OCI-LY3 (cell line): ENCODE measurements at regions not wholly inside any gene's neighbourhood (a gene's known extent, or its start where the extent isn't known, plus 50 kb on each side); places are given as distances from the start of the nearest gene placed in this dataset.
"Not testable (repeated sequence)": the region's sequence is repeated elsewhere in the genome, so short reads cannot be mapped to it uniquely, and the experiment has no call there.

Source experiments
- CTCF ChIP-seq: fragments of 200-600, 300-600 bp; sonication (generic); IDR thresholded peaks from 2 replicates; pipeline ENCODE4 v1.5.1; 2014; ENCODE audit warnings: antibody characterized with exemption, low read length, low read depth
- EZH2phosphoT487 ChIP-seq: fragments of 200-600 bp; shearing (Covaris generic); IDR thresholded peaks from 2 replicates; pipeline ENCODE4 v1.6.1; 2018; ENCODE audit warnings: antibody characterized with exemption, mixed run types, low read depth

GRCh38 chr17:20842012-20842411, 200.8 kb downstream of the USP22 start:
- not testable (repeated sequence) for TF ChIP-seq CTCF, EZH2phosphoT487
